GM23338 (cell line): ENCODE measurements at regions not wholly inside any gene's neighbourhood (a gene's known extent, or its start where the extent isn't known, plus 50 kb on each side); places are given as distances from the start of the nearest gene placed in this dataset.
A peak's percentile ranks its signal among the peaks of the same experiment; 100 is the strongest.

Experiments used
- ATAC-seq: fragments of 200-7000 bp; cut with Tn5 transposase; 3 replicates; pipeline ENCODE4 v1.9.1; 2020
- DNase-seq: peaks from one replicate; pipeline ENCODE4 v3.0.0-alpha.2; 2015; ENCODE audit warnings: low spot score
- H2AFZ ChIP-seq: fragments of 200-600 bp; sonication (generic); 2 replicates; pipeline ENCODE4 v1.8.0; 2016; ENCODE audit warnings: antibody characterized with exemption, mild to moderate bottlenecking, moderate library complexity
- H3F3A ChIP-seq: fragments of 200-600 bp; sonication (generic); replicated peaks from 2 replicates; pipeline ENCODE4 v1.8.0; 2017; ENCODE audit warnings: antibody characterized with exemption, mixed run types, low read depth
- H3K27ac ChIP-seq: fragments of 200-600 bp; sonication (generic); 2 replicates; pipeline ENCODE4 v1.6.1; 2016; ENCODE audit warnings: low read depth
- H3K27me3 ChIP-seq: fragments of 200-600 bp; sonication (generic); 2 replicates; pipeline ENCODE4 v1.8.0; 2016; ENCODE audit warnings: mild to moderate bottlenecking, mixed run types, moderate library complexity; ENCODE audit not compliant: insufficient read depth
- H3K36me3 ChIP-seq: fragments of 200-600 bp; sonication (generic); 2 replicates; pipeline ENCODE4 v1.8.0; 2016; ENCODE audit warnings: mild to moderate bottlenecking; ENCODE audit not compliant: insufficient read depth
- H3K4me1 ChIP-seq: fragments of 200-600 bp; sonication (generic); 2 replicates; pipeline ENCODE4 v1.8.0; 2016; ENCODE audit warnings: mild to moderate bottlenecking, moderate library complexity; ENCODE audit not compliant: insufficient read depth
- H3K4me2 ChIP-seq: fragments of 200-600 bp; sonication (generic); 2 replicates; pipeline ENCODE4 v1.7.1; 2017; ENCODE audit warnings: mixed run types
- H3K4me3 ChIP-seq: fragments of 200-600 bp; sonication (generic); 2 replicates; pipeline ENCODE4 v1.6.1; 2016; ENCODE audit warnings: mixed run types
- H3K79me2 ChIP-seq: fragments of 200-600 bp; sonication (generic); replicated peaks from 2 replicates; pipeline ENCODE4 v1.8.0; 2017; ENCODE audit warnings: mild to moderate bottlenecking; ENCODE audit not compliant: insufficient read depth
- H3K9me2 ChIP-seq: fragments of 200-600 bp; sonication (generic); 2 replicates; pipeline ENCODE4 v1.8.0; 2017; ENCODE audit not compliant: insufficient read depth
- H4K20me1 ChIP-seq: fragments of 200-600 bp; sonication (generic); replicated peaks from 2 replicates; pipeline ENCODE4 v1.8.0; 2017; ENCODE audit warnings: mild to moderate bottlenecking; ENCODE audit not compliant: insufficient read depth
- H3K27ac Mint-ChIP-seq: 2 replicates; pipeline ENCODE4 v1.8.0; 2020; ENCODE audit warnings: inconsistent platforms, mild to moderate bottlenecking, moderate library complexity, mixed read lengths
- H3K27me3 Mint-ChIP-seq: 3 replicates; pipeline ENCODE4 v1.8.0; 2022; ENCODE audit warnings: low read depth, mild to moderate bottlenecking, moderate library complexity, mixed read lengths, inconsistent platforms; ENCODE audit not compliant: insufficient read depth, poor library complexity
- H3K36me3 Mint-ChIP-seq: 3 replicates; pipeline ENCODE4 v1.8.0; 2021; ENCODE audit warnings: low read depth, mild to moderate bottlenecking, inconsistent platforms, moderate library complexity, mixed read lengths
- H3K4me1 Mint-ChIP-seq: 3 replicates; pipeline ENCODE4 v1.8.0; 2020; ENCODE audit warnings: mild to moderate bottlenecking, inconsistent platforms, mixed read lengths
- H3K4me3 Mint-ChIP-seq: 3 replicates; pipeline ENCODE4 v1.8.0; 2021; ENCODE audit warnings: moderate library complexity, mild to moderate bottlenecking, inconsistent platforms, mixed read lengths
- H3K9me3 Mint-ChIP-seq: 3 replicates; pipeline ENCODE4 v1.8.0; 2020; ENCODE audit warnings: moderate library complexity, mild to moderate bottlenecking, inconsistent platforms, mixed read lengths
- CREB1 ChIP-seq: fragments of 250-450 bp; sonication (Bioruptor Pico); IDR thresholded peaks from 2 replicates; pipeline ENCODE4 v1.5.0; 2020; ENCODE audit warnings: low read depth, mild to moderate bottlenecking, moderate library complexity
- CTCF ChIP-seq, 2 experiments: fragments of 200-600 bp in 1 of 2; sonication (generic) in 1 of 2; conservative IDR thresholded peaks; 2 replicates each; pipeline versions ENCODE4 v1.5.1 to v1.6.1; 2016 to 2017; ENCODE audit warnings: antibody characterized with exemption in 2 of 2, low read depth in 2 of 2, mild to moderate bottlenecking in 2 of 2, moderate library complexity in 1 of 2
- EZH2phosphoT487 ChIP-seq: fragments of 200-600 bp; sonication (generic); IDR thresholded peaks from one replicate; pipeline ENCODE4 v1.8.1; 2018; ENCODE audit warnings: antibody characterized with exemption; ENCODE audit not compliant: unreplicated experiment
- POLR2AphosphoS5 ChIP-seq: IDR thresholded peaks from 2 replicates; pipeline ENCODE4 v1.6.1; 2016; ENCODE audit warnings: antibody characterized with exemption, low read depth
- ZNF331 ChIP-seq: fragments of 250-450 bp; sonication (Bioruptor Pico); IDR thresholded peaks from 2 replicates; pipeline ENCODE4 v1.5.0; 2020; ENCODE audit warnings: low read depth, mild to moderate bottlenecking, moderate library complexity
- ZNF462 ChIP-seq: fragments of 250-450 bp; sonication (Bioruptor Pico); IDR thresholded peaks from 2 replicates; pipeline ENCODE4 v1.5.0; 2020; ENCODE audit warnings: mild to moderate bottlenecking, moderate library complexity

GRCh38 chr1:234997201-234997895 lies 131.3 kb downstream of the TOMM20 start (continued):
- TF ChIP-seq EZH2phosphoT487 (no peak), ZNF331 (CRISPR knock-in tag) (no peak), ZNF462 (CRISPR knock-in tag) (no peak)

- DNase-seq (no peak), ATAC-seq (no peak)
- Mint-ChIP-seq H3K4me1 (0 out of 3 replicates have a peak, but pooled peaks cover 7% of the 10 kb centered on the region), H3K36me3 (no peaks in the 10 kb centered on the region), H3K27me3 (peaks cover 8% of the 10 kb centered on the region), H3K27ac (no peak overlapping the region), H3K4me3 (no peak overlapping the region), H3K9me3 (no peaks in the 10 kb centered on the region; the same call in 2 of the 3 replicates)
- Histone ChIP-seq H3K4me3 (no peak overlapping the region), H3K9me2 (peaks cover 3% of the 10 kb centered on the region; the same call in 1 of the 2 replicates), H3K79me2 (no peaks in the 10 kb centered on the region), H2AFZ (no peak overlapping the region), H3K27me3 (no peaks in the 10 kb centered on the region), H3K4me2 (no peak overlapping the region), H4K20me1 (no peaks in the 10 kb centered on the region), H3K36me3 (no peaks in the 10 kb centered on the region), H3K4me1 (no peaks in the 10 kb centered on the region; the same call in 1 of the 2 replicates), H3F3A (no peaks in the 10 kb centered on the region), H3K27ac (no peak overlapping the region)
- TF ChIP-seq POLR2AphosphoS5, result no peak
- TF ChIP-seq CREB1 (CRISPR knock-in tag), result no peak
- no peak for TF ChIP-seq ZNF462 (CRISPR knock-in tag)
- TF ChIP-seq CTCF (conservative IDR thresholded peaks at IDR 0.05; ENCODE audit: low read depth in 2 of 2), result peak in 1 of 2 experiments; percentile 13; a peak in 1 of 4 replicates
Measured at GRCh38 chr1:234996245-234996757, 132.3 kb downstream of the TOMM20 start.
